ENCODE measurements at regions not wholly inside any gene's neighbourhood (a gene's known extent, or its start where the extent isn't known, plus 50 kb on each side); places are given as distances from the start of the nearest gene placed in this dataset.
"Not testable (repeated sequence)": the region's sequence is repeated elsewhere in the genome, so short reads cannot be mapped to it uniquely, and the experiment has no call there.

DNA sequence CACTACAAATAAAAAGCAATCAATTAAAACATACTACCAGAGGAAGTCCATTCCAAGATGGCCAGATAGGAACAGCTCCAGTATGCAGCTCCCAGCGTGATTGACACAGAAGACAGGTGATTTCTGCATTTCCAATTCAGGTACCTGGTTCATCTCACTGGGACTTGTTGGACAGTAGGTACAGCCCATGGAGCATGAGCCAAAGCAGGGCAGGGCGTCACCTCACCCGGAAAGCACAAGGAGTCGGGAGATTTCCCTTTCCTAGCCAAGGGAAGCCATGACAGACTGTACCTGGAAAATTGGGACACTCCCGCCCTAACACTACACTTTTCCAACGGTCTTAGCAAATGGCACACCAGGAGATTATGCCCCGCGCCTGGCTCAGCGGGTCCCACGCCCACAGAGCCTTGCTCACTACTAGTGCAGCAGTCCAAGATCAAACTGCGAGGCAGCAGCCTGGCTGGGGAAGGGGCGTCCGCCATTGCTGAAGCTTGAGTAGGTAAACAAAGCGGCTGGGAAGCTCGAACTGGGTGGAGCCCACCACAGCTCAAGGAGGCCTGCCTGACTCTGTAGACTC is 106.0 kb downstream of the BUD13 start:
- DNase-seq (ENCODE audit: low read depth), result not testable (repeated sequence)

DNA sequence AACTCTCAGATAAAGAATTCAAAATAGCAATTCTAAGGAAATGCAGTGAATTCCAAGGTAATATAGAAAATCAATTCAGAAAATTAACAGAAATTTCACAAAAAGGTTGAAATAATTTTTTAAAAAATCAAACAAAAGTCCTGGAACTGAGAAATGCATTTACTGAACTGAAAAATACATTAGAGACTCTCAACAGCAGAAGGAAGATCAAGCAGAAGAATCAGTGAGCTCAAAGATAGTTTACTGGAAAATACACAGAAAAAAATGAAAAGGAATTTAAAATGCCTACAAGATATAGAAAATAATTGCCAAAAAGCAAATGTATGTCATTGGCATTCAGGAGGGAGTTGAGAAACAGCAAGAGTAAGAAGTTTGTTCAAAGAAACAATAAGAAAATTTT is 107.3 kb downstream of the BUD13 start:
- no peak for DNase-seq (ENCODE audit: low read depth)

DNA sequence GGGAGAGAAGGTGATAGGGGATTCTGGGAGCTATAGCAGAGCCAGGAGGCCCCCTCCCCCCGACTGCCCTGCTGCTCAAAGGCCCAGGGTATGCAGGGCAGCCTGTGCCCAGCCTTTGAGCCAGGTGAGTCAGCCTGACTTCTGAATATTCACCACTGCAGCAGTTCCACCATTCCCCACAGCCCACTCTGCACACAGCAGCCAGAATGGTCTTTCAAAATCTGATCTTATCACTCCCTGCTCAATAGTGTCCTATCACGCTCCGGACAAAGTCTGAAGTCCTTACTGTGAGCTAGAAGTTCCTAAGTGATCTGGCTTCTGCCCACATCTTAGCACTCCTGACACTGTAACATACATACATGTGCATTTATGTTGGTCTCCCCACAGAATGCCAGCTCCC is 111.7 kb downstream of the BUD13 start:
- DNase-seq (ENCODE audit: low read depth), result no peak

DNA sequence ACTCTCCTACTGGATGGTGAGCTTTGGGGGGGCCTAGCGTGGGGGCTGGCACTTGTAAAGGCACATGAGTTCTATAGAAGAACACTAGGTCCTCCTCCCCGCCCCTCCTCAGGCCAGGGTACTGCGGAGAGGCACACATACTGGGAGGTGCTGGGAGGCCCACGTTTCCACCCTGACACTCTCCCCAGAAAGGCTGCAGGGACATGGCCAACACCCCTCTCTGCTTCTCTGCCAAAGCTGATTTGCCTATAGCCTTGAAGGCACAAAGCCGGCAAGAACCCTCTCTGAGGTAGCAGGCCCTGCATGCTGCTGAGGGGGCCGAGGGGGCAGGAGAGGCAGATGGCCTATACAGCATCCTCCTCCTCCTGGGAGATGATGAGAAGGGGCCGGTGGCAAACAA is 112.8 kb downstream of the BUD13 start:
- DNase-seq (ENCODE audit: low read depth), result no peak

DNA sequence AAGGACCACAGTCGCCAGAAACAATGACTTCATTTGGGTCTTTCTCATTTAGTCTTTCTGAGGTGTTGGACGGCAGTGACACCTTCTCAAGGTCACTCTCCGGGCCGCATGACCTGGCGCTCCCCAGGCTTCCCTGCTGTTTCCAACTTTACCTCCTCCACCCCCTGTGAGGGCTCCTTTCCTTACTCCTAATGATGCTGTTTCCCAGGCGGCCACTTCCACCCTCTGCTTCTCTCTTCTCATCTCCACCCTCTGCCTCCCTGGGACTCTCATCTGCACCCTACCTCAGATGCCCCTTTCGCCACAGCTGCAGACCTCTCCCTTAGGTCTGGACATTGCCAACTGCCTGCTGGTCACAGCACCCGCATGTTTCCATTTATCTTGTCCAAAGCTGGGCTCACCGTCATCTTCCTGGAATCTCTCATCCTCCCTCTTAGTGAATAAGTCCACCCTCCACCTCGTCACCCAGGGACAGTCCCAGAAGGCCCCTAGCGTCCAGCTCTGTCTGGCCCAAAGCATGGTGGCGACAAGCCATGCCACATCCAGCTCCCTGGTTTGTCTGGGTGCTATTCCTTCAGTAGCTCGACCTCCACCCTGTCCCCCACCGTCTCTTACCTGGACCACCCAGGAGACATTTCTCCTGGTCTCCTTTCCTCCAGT is 113.8 kb downstream of the BUD13 start:
- DNase-seq (ENCODE audit: low read depth), result no peak

DNA sequence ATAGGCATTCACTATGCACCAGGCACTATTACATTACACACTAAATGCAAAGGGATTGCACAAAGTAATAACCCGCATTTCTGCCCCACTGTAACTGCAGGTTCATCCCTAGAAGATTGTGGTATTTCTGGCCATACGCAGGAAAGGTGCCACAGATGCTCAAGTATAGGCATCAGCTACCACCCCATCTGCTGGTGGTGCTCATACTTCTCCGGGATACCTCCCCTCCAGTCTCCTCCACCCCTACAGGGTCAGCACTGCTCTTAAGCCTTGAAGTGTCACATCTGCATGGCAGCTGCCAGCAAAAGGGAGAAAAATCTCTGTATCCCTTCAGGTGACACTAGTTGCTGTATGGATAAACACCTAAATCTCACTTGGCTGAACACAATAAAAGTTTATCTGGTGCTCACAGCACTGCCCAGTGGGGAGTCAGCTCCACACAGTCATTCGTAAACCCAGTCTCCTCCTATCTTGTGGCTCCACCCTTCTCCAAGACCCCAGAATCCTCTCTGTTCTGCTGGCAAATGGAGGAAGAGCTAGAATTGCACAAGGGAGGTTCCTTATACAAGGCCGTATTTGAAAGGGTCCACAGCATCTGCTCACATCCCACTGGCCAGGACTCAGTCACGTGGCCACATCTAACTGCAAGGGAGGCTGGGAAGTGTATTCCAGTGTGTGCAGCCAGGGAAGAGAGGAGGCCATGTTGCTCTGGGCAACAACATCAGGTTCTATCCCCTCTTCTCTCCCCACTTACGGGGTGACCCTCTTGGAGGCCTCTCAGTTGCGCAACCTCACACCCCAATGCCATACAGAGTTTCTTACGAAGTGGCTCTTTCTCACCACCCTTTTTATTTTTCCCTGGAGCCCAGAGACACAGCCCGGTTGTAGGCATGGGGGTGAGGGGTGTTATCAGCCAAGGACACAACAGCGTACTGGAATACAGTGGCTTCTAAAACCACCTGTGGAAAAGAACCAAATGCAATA is 114.7 kb downstream of the BUD13 start:
- DNase-seq (ENCODE audit: low read depth), result no peak

DNA sequence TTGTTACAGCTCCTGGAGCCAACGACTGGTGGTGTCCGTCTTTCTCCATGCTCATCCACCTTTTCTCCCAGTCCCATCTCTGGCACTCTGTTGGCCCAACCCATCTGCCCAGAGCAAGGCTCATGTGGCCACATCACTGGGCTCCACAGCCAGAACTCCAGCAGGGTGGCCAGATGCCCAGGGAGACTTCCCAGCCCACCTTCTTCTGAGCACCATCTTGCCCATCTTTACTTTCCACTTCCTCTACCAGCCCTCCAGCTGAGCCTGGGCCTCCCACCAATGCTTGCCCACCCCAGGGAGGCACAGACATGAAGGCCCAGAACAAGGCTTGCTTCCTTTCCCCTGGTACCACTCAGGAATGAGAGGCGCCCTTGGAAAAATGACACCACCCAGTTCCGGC is 116.8 kb downstream of the BUD13 start:
- no peak for DNase-seq (ENCODE audit: low read depth)

DNA sequence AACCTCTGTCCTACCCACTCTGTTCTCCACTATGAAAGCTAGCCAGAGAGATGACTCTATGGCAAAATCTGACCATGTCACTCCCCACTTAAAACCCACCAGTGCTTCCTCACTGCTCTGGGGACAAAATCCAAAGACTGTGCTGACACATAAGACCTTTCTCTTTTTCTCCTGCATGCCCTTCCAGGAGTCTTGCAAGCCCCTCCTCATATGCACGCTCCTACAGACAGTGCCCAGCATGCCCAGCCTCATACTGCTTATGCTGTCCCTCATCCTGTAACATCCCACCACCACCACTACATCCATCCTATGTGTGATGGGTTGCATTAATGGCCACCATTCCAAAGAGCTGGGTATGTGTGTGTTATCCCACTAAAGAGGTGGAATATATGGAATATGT is 118.3 kb downstream of the BUD13 start:
- no peak for DNase-seq (ENCODE audit: low read depth)

DNA sequence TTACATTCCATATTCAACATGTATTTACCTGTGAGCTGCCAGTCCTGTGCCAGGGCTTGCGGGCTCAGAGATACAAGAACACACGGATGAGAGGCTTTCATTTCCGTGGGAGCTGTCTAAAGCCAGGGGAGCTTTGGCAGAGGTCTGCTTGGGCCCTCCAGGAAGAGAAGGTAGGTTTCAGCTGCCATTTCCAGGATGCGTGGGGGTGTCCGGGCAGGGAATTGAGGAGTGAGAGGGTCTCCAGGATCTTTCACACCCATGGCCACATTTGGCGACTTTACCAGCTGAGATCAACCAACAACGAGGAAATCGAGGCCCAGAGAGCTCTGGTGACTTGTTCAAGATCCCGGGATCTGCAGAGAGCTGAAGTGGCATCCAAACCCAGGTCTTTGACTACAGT is 119.6 kb downstream of the BUD13 start:
- no peak for DNase-seq (ENCODE audit: low read depth)

DNA sequence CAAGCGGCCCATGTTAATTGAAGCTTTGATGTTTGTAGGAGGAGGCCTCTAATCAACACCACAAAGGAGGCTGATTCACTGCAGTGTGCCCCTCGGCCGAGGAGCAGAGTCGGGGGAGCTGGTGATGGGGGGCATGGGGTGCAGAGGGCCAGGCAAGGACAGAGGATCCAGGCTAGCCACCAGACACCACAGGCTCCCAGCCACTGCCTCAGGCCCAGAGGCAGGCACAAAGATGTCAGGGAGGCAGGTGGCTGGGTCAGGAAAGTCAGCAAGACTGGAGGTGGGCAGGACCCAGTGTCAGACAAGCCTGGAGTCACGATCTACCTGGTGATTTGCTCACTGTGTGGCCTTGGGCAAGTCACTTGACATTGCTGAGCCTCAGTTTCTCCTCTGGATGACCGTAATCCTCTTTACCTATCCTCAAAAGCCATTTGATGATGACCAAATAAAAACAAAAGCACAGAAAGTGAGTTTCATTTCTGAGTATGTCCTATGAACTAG is 121.0 kb downstream of the BUD13 start:
- DNase-seq (ENCODE audit: low read depth), result no peak

DNA sequence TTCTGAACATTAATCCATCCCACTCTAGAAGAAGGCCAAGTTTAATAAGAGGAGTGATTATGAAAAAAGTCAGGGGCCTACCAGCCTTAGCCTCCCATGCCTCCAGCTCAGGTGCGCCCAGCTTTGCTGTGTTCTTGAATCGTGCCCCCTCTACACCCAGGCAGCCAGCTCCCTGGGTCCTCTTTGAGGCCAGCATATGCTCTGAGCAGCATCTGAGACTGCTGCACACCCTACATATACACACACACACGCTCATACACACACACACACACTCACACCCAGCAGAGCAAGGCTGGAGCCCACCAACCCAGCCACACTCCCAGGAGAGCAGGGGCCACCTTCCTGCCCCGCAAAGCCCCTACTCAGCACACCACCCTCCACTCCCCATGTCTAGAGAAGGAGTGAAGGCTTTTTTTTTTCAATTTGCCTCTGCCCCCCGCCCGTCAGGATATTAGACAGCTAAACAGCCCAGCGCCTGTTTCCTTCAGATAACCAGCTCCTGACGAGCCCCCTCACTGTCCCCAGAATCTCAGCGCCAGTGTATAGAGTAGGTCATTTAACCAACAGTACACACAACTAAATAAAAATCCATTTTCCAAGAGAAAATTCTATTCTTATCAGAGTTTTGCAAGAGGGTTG is 121.6 kb downstream of the BUD13 start:
- DNase-seq (ENCODE audit: low read depth), result no peak

DNA sequence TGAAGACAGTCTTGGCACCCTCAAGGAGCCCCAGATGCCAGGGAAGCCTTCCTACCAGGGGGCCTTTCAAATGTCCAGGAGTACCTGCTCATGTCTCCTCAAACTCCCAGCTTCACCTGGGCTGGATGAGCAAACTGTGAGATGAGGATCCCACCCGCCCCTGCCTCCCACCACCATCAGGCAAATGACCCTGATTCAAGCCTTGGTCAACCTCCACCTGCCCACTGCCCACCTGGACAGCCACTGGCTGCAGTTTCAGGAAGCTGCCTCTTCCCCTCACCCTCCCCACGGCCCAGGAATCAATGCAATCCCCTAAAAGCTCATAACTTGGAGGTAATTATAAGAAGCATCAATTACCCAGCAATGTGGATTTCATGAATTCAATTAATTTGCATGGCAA is 122.7 kb downstream of the BUD13 start:
- DNase-seq (ENCODE audit: low read depth), result no peak

DNA sequence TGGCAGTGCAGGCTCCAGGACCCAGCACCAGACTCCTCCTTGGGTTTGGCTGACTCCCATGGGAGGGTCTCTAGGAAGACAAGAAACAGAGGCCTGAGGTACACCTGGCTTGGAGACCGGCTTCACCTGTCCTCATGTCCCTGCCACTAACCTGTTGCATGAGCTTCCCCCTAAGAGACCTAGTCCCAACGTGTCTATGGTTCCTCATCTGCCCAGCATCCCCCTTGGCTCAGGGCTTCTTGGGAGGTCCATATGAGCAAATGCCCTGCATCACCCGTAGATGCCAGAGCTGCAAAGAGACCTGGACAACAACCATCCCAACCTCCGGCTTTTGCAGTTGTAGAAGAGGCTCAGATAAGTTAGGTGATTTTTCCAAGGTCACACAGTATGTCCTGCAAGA is 123.5 kb downstream of the BUD13 start:
- DNase-seq (ENCODE audit: low read depth), result no peak

DNA sequence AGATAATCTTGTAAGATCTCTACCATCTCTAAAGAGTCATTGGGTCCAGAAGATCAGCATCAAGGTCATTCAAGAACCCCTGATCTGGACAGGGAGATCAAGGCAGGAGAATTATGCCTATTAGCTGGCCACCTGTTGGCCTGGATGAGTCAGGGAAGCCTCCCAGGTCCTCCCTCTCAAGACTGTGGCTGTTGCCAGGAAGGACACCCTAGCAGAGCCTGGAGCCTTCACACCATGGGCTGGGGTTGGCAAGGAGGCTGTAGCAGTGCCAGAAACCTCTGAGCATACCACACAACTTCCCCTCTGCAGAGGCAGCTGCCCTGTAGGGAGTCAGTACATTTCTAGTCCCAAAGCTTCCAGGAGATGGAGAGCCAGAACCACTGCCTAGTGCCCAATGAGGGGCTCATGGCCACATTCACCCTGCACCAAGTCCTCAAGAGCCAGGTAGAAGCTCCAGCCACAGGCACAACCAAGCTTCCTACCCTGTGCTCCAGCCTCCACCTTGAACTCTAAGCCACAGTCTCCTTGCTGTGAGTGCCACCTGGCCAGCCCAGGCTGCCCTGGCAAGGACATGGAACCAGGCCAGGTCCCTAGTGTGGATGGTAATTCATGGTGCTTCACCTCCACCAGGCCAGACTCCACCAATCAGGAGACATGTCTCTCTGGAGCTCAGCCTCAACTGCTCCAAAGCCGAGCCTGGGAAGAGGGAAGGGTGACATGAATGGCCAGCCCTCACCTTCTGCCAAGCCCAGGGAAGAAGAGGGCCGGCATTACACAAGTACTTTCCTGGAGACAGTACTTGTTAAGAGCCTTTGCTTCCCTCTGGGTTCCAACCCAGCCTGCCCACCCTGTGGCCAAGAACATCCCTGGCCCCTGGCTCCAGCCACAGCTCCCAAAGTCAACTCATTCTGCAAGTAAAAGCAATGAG is 124.3 kb downstream of the BUD13 start:
- DNase-seq (ENCODE audit: low read depth), result no peak

DNA sequence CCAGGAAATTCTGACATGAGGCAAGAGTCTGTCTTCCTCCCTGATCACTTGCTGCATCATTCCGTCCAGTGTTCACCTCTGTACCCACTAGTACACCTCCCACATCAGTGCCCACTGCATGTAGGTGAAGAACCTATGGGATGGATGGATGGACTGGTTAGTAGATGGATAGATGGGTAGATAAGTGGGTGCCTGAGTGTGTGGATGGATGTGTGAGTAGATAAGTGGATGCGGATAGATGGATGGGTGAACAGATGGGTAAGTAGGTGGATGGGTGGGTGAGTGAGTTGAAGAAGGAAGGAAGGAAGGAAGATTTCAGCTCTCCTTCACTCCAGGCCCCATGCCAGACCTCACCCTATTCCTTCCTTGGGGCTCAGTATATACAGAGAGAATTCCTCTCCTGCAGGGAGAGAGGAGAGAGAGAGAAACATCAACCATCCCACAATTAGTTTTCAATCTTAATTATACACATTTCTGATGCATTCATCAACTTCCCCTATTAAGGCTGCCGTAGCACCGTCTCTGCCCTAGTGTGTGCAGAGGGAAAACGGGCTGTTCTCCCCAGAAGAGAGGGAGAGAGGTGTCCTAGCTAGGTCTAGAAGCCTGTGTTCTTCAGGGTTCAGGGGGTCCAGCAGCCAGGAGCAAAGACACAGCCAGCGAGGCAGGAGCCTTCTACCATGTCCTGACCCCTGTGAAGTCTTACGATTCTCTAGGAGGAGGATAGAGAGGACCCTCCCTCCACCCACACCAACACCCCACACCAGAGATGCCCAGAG is 125.3 kb downstream of the BUD13 start:
- no peak for DNase-seq (ENCODE audit: low read depth)

DNA sequence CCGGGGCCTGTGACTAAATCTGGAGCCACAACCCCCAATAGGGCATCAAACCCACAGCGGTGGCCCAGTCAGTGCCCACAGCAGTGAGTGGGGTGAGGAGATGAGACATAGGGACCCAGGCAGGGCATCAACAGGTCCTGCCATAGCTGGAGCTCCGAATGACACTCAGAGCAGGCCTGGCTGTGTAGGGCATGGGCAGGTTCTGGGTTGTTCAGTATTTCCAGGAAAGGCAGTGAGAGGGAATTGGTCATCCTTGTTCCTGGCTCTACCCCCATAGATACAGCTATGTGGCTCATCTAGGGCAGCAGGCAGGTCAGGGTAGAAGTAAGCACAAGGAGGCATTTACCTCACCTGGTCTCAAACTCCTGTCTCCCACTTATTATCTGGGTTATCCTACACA is 126.6 kb downstream of the BUD13 start:
- no peak for DNase-seq (ENCODE audit: low read depth)

DNA sequence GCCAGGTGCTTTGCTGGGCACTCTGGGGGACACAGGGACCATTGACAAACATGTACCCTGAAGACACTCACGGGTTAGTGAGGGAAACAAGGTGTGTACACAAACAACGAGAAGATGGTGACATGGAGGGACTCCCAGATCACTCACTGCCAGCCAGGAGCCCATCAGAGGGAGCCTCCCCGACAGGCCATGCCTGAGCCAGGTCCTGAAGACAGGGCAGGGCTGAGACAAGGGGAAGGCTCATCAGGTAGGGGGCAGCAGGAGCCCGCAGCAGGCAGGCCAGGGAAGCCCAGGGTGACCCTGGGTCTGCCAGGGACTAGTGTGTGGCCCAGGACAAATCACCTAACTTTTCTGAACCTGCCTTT is 127.9 kb downstream of the BUD13 start:
- DNase-seq (ENCODE audit: low read depth), result no peak

DNA sequence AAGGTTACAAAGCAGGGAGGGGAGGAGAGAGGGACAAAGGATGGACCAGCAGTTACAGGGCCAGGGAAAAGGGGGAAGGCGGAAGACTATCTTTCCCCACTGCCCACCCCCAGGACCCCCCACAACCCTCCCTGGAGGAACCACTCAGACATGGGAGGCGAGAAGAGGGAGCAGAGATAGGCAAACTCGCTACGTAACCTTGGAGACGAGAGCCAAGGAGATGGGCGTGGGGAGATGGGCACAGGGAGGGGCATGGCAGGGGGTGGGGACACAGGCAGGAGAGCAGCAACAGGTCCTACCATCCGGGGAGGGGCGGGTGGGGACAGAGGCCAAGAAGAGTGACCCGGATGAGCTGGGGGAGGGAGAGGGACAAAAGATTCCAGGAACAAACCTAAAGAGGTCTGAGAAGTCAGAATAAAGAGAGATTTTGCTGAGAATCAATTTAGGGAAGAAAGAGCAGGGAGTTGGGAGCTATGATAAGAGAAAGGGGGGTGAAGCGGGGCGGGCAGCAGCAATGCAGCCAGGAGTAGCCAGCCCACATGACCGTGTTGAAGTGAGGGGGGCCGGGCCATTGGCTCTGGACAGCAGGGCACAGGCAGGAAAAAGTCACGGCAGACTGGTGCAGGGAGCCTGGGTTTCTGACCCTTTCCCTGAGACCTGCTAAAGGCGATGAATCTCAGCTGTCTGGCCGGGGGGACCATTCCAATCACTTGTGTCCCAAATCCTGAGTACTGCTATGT is 128.4 kb downstream of the BUD13 start:
- no peak for DNase-seq (ENCODE audit: low read depth)

DNA sequence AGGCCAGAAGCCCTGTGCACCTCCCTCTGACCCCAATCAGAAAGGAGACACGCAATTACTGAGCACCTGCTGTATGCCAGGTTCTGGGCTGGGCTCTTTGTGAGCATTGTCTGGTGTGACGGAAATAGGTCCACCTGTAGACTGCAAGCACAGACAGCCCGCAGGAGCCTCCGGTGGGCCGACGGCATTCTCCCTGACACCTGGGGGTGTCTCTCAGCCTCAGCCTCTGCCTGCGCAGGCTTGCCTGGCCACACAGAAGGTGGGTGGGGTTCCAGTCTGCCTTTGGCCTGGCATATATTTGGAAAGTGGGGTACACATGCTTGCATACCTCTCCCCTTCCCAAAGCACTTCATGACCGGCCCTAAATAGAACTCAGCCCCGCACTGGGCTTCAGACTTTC is 129.3 kb downstream of the BUD13 start:
- no peak for DNase-seq (ENCODE audit: low read depth)

DNA sequence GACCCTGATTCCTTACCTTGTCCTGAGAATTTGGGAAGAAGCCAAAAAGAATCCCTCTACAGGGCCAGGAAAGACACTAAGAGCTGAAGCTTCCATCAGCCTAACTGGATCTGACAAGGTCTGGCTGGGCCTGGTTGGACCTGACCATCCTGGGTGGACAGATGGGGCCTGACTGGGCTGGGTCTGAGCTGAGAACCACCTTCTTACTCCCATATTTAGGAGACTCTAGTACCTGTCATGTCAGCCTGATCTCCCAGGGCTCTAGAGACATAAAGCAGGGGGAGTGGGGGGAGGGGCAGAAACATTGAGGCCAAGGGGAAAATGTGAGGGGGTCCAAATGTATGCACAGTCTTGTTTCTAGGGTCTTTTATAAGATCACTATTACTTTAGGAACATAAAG is 129.9 kb downstream of the BUD13 start:
- no peak for DNase-seq (ENCODE audit: low read depth)

All from iris pigment epithelial cell (primary cell).